OCI-LY1 (cell line): ENCODE measurements at regions not wholly inside any gene's neighbourhood (a gene's known extent, or its start where the extent isn't known, plus 50 kb on each side); places are given as distances from the start of the nearest gene placed in this dataset.
"Not testable (repeated sequence)": the region's sequence is repeated elsewhere in the genome, so short reads cannot be mapped to it uniquely, and the experiment has no call there.

Experiments used
- H2AFZ ChIP-seq: fragments of 200-600 bp; sonication (generic), shearing (Covaris generic); 2 replicates; pipeline ENCODE4 v1.6.0; 2014; ENCODE audit warnings: antibody characterized with exemption, mild to moderate bottlenecking, low read length
- H3F3A ChIP-seq: fragments of 200-600 bp; sonication (generic), shearing (Covaris generic); 2 replicates; pipeline ENCODE4 v1.6.0; 2014; ENCODE audit warnings: mild to moderate bottlenecking, antibody characterized with exemption, low read length, moderate library complexity; ENCODE audit not compliant: insufficient read depth
- H3K27ac ChIP-seq: fragments of 200-600 bp; sonication (generic); 2 replicates; pipeline ENCODE4 v1.5.1; 2014; ENCODE audit warnings: low read length, mixed run types, mild to moderate bottlenecking, low read depth; ENCODE audit not compliant: poor library complexity, severe bottlenecking
- H3K27me3 ChIP-seq: fragments of 200-600 bp; sonication (generic); 2 replicates; pipeline ENCODE4 v1.6.0; 2014; ENCODE audit warnings: antibody characterized with exemption, mild to moderate bottlenecking, low read length, moderate library complexity; ENCODE audit not compliant: insufficient read depth
- H3K36me3 ChIP-seq: fragments of 200-600 bp; sonication (generic); 2 replicates; pipeline ENCODE4 v1.6.1; 2014; ENCODE audit warnings: mild to moderate bottlenecking, antibody characterized with exemption, low read length, moderate library complexity, mixed read lengths; ENCODE audit not compliant: insufficient read depth
- H3K4me1 ChIP-seq: fragments of 200-600 bp; sonication (generic); 2 replicates; pipeline ENCODE4 v1.5.1; 2014; ENCODE audit warnings: mild to moderate bottlenecking, low read length, moderate library complexity; ENCODE audit not compliant: insufficient read depth, severe bottlenecking
- H3K4me2 ChIP-seq: fragments of 200-600 bp; sonication (generic), shearing (Covaris generic); 2 replicates; pipeline ENCODE4 v1.6.1; 2014; ENCODE audit warnings: low read length
- H3K4me3 ChIP-seq: fragments of 200-600 bp; sonication (generic); 2 replicates; pipeline ENCODE4 v1.5.1; 2014; ENCODE audit warnings: low read length, low read depth, mild to moderate bottlenecking, mixed read lengths; ENCODE audit not compliant: poor library complexity, severe bottlenecking
- H3K79me2 ChIP-seq: fragments of 200-600 bp; shearing (Covaris generic); 2 replicates; pipeline ENCODE4 v1.6.1; 2016; ENCODE audit warnings: mixed run types, low read length, mixed read lengths; ENCODE audit not compliant: insufficient read depth
- H3K9ac ChIP-seq: fragments of 200-600 bp; sonication (generic), shearing (Covaris generic); 2 replicates; pipeline ENCODE4 v1.6.1; 2014; ENCODE audit warnings: mild to moderate bottlenecking, low read length, mixed read lengths
- H3K9me2 ChIP-seq: fragments of 200-600 bp; sonication (generic), shearing (Covaris generic); 2 replicates; pipeline ENCODE4 v1.6.1; 2014; ENCODE audit warnings: low read depth, mild to moderate bottlenecking, low read length, mixed read lengths
- H3K9me3 ChIP-seq: fragments of 200-600 bp; shearing (Covaris generic); 2 replicates; pipeline ENCODE4 v1.6.1; 2014; ENCODE audit warnings: low read length, mixed read lengths
- H4K20me1 ChIP-seq: fragments of 200-600 bp; sonication (generic), shearing (Covaris generic); 2 replicates; pipeline ENCODE4 v1.6.0; 2016; ENCODE audit warnings: mild to moderate bottlenecking, low read length; ENCODE audit not compliant: insufficient read depth
- EZH2 ChIP-seq: fragments of 200-600 bp; sonication (generic), shearing (Covaris generic); IDR thresholded peaks from 2 replicates; pipeline ENCODE4 v1.8.0; 2017; ENCODE audit warnings: borderline replicate concordance, mixed run types, mild to moderate bottlenecking, antibody characterized with exemption, low read length, moderate library complexity, mixed read lengths
- TF ChIP-seq, protein P1 (sequence below): fragments of 200-600 bp; sonication (generic), shearing (Covaris generic); IDR thresholded peaks from 2 replicates; pipeline ENCODE4 v1.5.1; 2017; ENCODE audit warnings: mild to moderate bottlenecking, antibody characterized with exemption, low read length, moderate library complexity, mixed read lengths

DNA sequence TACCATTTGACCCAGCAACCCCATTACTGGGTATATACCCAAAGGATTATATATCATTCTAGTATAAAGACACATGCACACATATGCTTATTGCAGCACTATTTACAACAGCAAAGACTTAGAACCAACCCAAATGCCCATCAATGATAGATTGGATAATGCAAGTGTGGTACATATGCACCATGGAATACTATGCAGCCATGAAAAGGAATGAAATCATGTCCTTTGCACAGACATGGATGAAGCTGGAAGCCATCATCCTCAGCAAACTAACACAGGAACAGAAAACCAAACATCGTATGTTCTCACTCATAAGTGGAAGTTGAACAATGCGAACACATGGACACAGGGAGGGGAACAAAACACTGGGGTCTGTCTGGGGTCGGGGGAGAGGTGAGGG, 50.6 kb upstream of the GPR39 start:
- H3K4me2 ChIP-seq: not testable (repeated sequence)

GRCh38 chr2:132366421-132367180, 50.0 kb upstream of the GPR39 start:
- Histone ChIP-seq H3K27ac (no peak overlapping the region), H3K4me3 (no peak overlapping the region), H3K4me2 (no peak overlapping the region)

More for the DNA sequence above, 50.6 kb upstream of the GPR39 start:
- not testable (repeated sequence) for H3K4me1 ChIP-seq, H3K79me2 ChIP-seq, H3K9me3 ChIP-seq, H2AFZ ChIP-seq, H4K20me1 ChIP-seq, H3F3A ChIP-seq, H3K9ac ChIP-seq, H3K4me3 ChIP-seq, H3K27me3 ChIP-seq, H3K27ac ChIP-seq, H3K36me3 ChIP-seq, H3K9me2 ChIP-seq

More at GRCh38 chr2:132366421-132367180, 50.0 kb upstream of the GPR39 start:
- Histone ChIP-seq H3K9me2 (no peaks in the 10 kb centered on the region), H3K9ac (no peak overlapping the region), H4K20me1 (no peaks in the 10 kb centered on the region), H2AFZ (no peak overlapping the region), H3K36me3 (no peaks in the 10 kb centered on the region), H3K9me3 (no peaks in the 10 kb centered on the region), H3K4me1 (no peaks in the 10 kb centered on the region), H3F3A (no peaks in the 10 kb centered on the region), H3K79me2 (no peaks in the 10 kb centered on the region), H3K27me3 (no peaks in the 10 kb centered on the region; the same call in 1 of the 2 replicates)
- TF ChIP-seq EZH2: no peak
- TF ChIP-seq, protein P1, sequence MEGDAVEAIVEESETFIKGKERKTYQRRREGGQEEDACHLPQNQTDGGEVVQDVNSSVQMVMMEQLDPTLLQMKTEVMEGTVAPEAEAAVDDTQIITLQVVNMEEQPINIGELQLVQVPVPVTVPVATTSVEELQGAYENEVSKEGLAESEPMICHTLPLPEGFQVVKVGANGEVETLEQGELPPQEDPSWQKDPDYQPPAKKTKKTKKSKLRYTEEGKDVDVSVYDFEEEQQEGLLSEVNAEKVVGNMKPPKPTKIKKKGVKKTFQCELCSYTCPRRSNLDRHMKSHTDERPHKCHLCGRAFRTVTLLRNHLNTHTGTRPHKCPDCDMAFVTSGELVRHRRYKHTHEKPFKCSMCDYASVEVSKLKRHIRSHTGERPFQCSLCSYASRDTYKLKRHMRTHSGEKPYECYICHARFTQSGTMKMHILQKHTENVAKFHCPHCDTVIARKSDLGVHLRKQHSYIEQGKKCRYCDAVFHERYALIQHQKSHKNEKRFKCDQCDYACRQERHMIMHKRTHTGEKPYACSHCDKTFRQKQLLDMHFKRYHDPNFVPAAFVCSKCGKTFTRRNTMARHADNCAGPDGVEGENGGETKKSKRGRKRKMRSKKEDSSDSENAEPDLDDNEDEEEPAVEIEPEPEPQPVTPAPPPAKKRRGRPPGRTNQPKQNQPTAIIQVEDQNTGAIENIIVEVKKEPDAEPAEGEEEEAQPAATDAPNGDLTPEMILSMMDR: no peak
